NCI-H2081 (cell line): ENCODE measurements at regions not wholly inside any gene's neighbourhood (a gene's known extent, or its start where the extent isn't known, plus 50 kb on each side); places are given as distances from the start of the nearest gene placed in this dataset.

Experiments used
- DNase-seq, 2 experiments: peaks; one replicate each; lab custom pipeline; 2025; lab: John Stamatoyannopoulos, UW

GRCh38 chr4:163966612-163967011, 472.1 kb downstream of the TMA16 start:
- no peak for DNase-seq

GRCh38 chr4:163967263-163967662, 472.8 kb downstream of the TMA16 start:
- DNase-seq: no peak

GRCh38 chr4:163967710-163968109, 473.2 kb downstream of the TMA16 start:
- no peak for DNase-seq

- no peak for DNase-seq
These were observed 474.8 kb downstream of the TMA16 start for GRCh38 chr4:163969291-163969690.

- no peak for DNase-seq
These were observed 482.1 kb downstream of the TMA16 start for GRCh38 chr4:163976588-163976987.

- no peak for DNase-seq
These were observed 493.9 kb downstream of the TMA16 start for GRCh38 chr4:163988391-163988790.

GRCh38 chr4:163988865-163989264, 494.4 kb downstream of the TMA16 start:
- DNase-seq: peak in 1 of 2 experiments; percentile 27

- no peak for DNase-seq
These were observed 496.9 kb downstream of the TMA16 start for GRCh38 chr4:163991298-163991865.

- no peak for DNase-seq
These were observed 514.9 kb downstream of the TMA16 start for GRCh38 chr4:164009435-164009834.

GRCh38 chr4:164011791-164012190, 517.3 kb downstream of the TMA16 start:
- DNase-seq: no peak

GRCh38 chr4:164012396-164013027, 518.0 kb downstream of the TMA16 start:
- DNase-seq: peak; percentile 32 to 44

- DNase-seq: no peak
These were observed 527.5 kb downstream of the TMA16 start for GRCh38 chr4:164021947-164022346.

- no peak for DNase-seq
These were observed 528.7 kb downstream of the TMA16 start for GRCh38 chr4:164023214-164023613.

- no peak for DNase-seq
These were observed 533.3 kb downstream of the TMA16 start for GRCh38 chr4:164027805-164028204.

- no peak for DNase-seq
These were observed 545.0 kb downstream of the TMA16 start for GRCh38 chr4:164039482-164039881.

- no peak for DNase-seq
These were observed 562.1 kb downstream of the TMA16 start for GRCh38 chr4:164056426-164057142.

GRCh38 chr4:164058776-164059445, 564.4 kb downstream of the TMA16 start:
- no peak for DNase-seq

GRCh38 chr4:164060456-164060855, 566.0 kb downstream of the TMA16 start:
- no peak for DNase-seq

- DNase-seq: no peak
These were observed 573.9 kb downstream of the TMA16 start for GRCh38 chr4:164068392-164068791.

GRCh38 chr4:164070625-164071024, 576.1 kb downstream of the TMA16 start:
- DNase-seq: no peak

GRCh38 chr4:164081371-164081770, 586.9 kb downstream of the TMA16 start:
- DNase-seq: no peak

- no peak for DNase-seq
These were observed 587.3 kb downstream of the TMA16 start for GRCh38 chr4:164081801-164082200.

GRCh38 chr4:164087733-164088132, 593.2 kb downstream of the TMA16 start:
- DNase-seq: peak in 1 of 2 experiments; percentile 2
